Smooth muscle cell (in vitro differentiated cells): ENCODE measurements at regions not wholly inside any gene's neighbourhood (a gene's known extent, or its start where the extent isn't known, plus 50 kb on each side); places are given as distances from the start of the nearest gene placed in this dataset.
"Not testable (repeated sequence)": the region's sequence is repeated elsewhere in the genome, so short reads cannot be mapped to it uniquely, and the experiment has no call there.

Source experiments
- DNase-seq: peaks from one replicate; lab custom pipeline; 2025; ENCODE audit not compliant: unreplicated experiment; lab: John Stamatoyannopoulos, UW
- H2AFZ ChIP-seq: fragments of 200-600 bp; sonication (generic); 2 replicates; pipeline ENCODE4 v1.6.0; 2016; ENCODE audit warnings: antibody characterized with exemption, low read depth, mild to moderate bottlenecking
- H3F3A ChIP-seq: fragments of 200-600 bp; sonication (generic); 2 replicates; pipeline ENCODE4 v1.6.0; 2017; ENCODE audit warnings: antibody characterized with exemption, low read depth
- H3K27ac ChIP-seq: fragments of 200-600 bp; sonication (generic); 2 replicates; pipeline ENCODE4 v1.5.1; 2016; ENCODE audit warnings: low read depth, mild to moderate bottlenecking
- H3K27me3 ChIP-seq: fragments of 200-600 bp; sonication (generic); 2 replicates; pipeline ENCODE4 v1.6.1; 2016; ENCODE audit warnings: low read depth, mild to moderate bottlenecking
- H3K36me3 ChIP-seq: fragments of 200-600 bp; sonication (generic); 2 replicates; pipeline ENCODE4 v1.5.1; 2016; ENCODE audit warnings: low read depth
- H3K4me1 ChIP-seq: fragments of 200-600 bp; sonication (generic); 2 replicates; pipeline ENCODE4 v1.5.1; 2016; ENCODE audit warnings: low read depth
- H3K4me2 ChIP-seq: fragments of 200-600 bp; sonication (generic); 2 replicates; pipeline ENCODE4 v1.6.0; 2016; ENCODE audit warnings: mild to moderate bottlenecking
- H3K4me3 ChIP-seq: fragments of 200-600 bp; sonication (generic); 2 replicates; pipeline ENCODE4 v1.5.1; 2016; ENCODE audit warnings: mild to moderate bottlenecking
- H3K79me2 ChIP-seq: fragments of 200-600 bp; sonication (generic); 2 replicates; pipeline ENCODE4 v1.6.0; 2016; ENCODE audit warnings: low read depth, mild to moderate bottlenecking
- H3K9ac ChIP-seq: fragments of 200-600 bp; sonication (generic); 2 replicates; pipeline ENCODE4 v1.6.0; 2016; ENCODE audit warnings: low read depth
- H3K9me3 ChIP-seq: fragments of 200-600 bp; sonication (generic); replicated peaks from 2 replicates; pipeline ENCODE4 v1.5.1; 2016; ENCODE audit warnings: low read depth
- H4K20me1 ChIP-seq: fragments of 200-600 bp; sonication (generic); 2 replicates; pipeline ENCODE4 v1.6.0; 2016; ENCODE audit warnings: low read depth
- WGBS: methylation state at CpG from one replicate; pipeline ENCODE4 v1.1.7; 2016; ENCODE audit warnings: low lambda C conversion rate; 5-methylcytosine and 5-hydroxymethylcytosine counted together
- TF ChIP-seq, protein P1 (sequence below): fragments of 200-600 bp; sonication (generic); IDR thresholded peaks from 2 replicates; pipeline ENCODE4 v1.5.1; 2017; ENCODE audit warnings: borderline replicate concordance, mild to moderate bottlenecking, antibody characterized with exemption; ENCODE audit not compliant: insufficient read depth, poor library complexity, severe bottlenecking

DNA sequence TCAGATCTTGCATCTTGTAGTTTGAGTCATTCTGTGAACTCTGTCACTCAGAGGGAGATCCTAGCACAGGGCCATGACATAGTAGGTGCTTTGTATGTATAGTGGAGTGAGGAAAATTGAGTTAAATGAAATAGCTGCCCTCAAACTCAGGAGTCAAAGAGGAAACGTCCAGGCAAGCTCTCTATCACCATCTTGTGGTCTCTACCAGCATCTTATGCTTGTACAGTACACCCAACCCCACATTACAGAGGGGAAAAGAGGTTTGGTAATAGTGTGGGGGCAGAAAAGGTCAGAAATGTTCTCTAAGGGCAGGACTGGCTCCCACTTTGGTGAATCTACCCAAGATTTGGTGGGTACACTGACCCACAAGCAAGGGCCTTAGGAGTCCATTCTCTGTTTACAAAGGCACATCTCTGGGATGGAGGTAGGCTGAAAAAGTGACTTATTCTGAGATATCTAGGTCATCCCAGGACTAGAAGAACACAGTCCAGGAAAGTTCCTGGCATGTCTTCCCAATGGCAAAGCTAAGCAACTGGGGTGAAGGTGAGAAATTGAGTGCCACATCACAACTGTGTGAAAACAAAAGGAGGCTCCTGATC is 131.8 kb downstream of the OR13H1 start:
- DNase-seq, result no peak
- H2AFZ ChIP-seq, result no peak overlapping the region
- TF ChIP-seq, protein P1, sequence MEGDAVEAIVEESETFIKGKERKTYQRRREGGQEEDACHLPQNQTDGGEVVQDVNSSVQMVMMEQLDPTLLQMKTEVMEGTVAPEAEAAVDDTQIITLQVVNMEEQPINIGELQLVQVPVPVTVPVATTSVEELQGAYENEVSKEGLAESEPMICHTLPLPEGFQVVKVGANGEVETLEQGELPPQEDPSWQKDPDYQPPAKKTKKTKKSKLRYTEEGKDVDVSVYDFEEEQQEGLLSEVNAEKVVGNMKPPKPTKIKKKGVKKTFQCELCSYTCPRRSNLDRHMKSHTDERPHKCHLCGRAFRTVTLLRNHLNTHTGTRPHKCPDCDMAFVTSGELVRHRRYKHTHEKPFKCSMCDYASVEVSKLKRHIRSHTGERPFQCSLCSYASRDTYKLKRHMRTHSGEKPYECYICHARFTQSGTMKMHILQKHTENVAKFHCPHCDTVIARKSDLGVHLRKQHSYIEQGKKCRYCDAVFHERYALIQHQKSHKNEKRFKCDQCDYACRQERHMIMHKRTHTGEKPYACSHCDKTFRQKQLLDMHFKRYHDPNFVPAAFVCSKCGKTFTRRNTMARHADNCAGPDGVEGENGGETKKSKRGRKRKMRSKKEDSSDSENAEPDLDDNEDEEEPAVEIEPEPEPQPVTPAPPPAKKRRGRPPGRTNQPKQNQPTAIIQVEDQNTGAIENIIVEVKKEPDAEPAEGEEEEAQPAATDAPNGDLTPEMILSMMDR, result peak; percentile 39

DNA sequence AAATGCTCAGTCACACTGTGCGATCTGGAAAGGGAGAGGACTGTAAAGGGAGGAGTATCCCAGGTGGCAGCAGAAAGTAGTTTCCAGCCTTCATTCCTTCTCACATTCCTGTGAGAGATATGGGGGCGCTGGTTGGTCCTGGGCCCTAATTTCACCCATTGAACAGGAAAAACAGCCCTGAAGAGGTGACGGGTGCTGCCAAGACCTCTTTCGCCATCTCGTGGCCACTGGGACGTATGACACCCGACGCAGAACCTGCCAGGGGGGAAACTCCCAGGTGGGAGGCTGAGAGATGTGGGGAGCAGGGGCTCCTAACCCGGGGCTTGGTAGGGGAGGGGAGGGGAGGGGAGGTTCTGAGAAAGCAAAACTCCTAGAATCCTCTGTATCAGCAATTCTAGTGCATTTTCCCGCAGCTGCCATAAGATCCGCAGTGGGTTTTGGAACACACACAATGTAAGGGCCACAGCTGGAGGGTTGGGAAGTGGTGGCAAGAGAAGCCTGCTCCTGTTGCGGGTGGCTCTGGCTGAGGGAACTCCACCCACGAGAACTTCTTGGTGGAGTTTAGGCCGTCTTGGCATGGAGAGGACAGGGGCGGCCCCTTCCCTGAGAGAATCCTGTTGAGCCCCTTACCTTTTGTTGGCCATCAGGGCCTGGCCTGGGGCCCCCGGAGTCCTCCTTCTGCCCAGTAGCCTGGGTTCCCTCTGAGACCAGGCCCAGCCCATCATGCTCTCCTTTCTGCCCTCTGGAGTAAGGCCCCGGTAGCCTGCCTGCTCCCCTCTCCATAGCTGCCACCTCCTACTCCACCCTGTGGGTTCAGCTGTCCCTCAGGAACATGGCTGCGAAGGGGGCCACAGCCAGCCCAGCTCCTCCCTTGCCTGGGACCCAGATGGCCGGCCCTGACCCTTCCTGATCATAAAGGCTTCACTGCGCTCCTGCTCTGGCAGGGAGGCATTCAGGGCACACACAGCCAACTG is 134.1 kb downstream of the OR13H1 start:
- TF ChIP-seq, protein P1, result peak; percentile 58
- Histone ChIP-seq H3K36me3 (no peaks in the 10 kb centered on the region), H2AFZ (no peak overlapping the region), H3K9ac (no peak overlapping the region), H3K27me3 (no peaks in the 10 kb centered on the region), H3K4me1 (no peaks in the 10 kb centered on the region), H4K20me1 (no peaks in the 10 kb centered on the region), H3K9me3 (no peaks in the 10 kb centered on the region), H3K79me2 (no peaks in the 10 kb centered on the region), H3K4me2 (no peak overlapping the region), H3K4me3 (no peak overlapping the region), H3K27ac (no peak overlapping the region), H3F3A (no peaks in the 10 kb centered on the region)
- DNase-seq, result peak; percentile 1
- WGBS, result 57% methylated on average over 16 of the region's 20 CpGs

More for the DNA sequence above, 131.8 kb downstream of the OR13H1 start:
- Histone ChIP-seq H3F3A (no peaks in the 10 kb centered on the region), H3K9ac (no peak overlapping the region), H3K4me2 (no peak overlapping the region), H3K4me1 (no peaks in the 10 kb centered on the region), H3K4me3 (no peak overlapping the region), H3K36me3 (no peaks in the 10 kb centered on the region), H3K9me3 (no peaks in the 10 kb centered on the region), H3K27me3 (no peaks in the 10 kb centered on the region), H3K27ac (no peak overlapping the region), H4K20me1 (no peaks in the 10 kb centered on the region), H3K79me2 (no peaks in the 10 kb centered on the region)
- 0% methylated on average over 1 of the region's 1 CpG for WGBS

DNA sequence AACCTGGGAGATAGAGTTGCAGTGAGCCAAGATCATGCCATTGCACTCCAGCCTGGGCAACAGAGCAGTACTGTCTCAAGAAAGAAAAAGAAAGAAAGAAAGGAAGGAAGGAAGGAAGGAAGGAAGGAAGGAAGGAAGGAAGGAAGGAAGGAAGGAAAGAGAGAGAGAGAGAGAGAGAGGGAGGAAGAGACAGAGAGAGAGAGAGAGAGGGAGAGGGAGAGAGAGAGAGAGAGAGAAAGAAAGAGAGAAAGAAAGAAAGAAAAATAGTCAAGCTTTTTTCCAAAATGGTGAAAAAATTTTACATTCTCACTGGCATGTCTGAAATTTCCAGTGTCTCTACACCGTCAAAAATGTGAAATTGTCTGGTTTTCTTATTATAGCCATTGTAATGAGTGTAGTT is 138.9 kb downstream of the OR13H1 start:
- H3K4me1 ChIP-seq, H3K4me2 ChIP-seq, H3K4me3 ChIP-seq, DNase-seq, H3K9ac ChIP-seq, H3K36me3 ChIP-seq, H2AFZ ChIP-seq, H4K20me1 ChIP-seq, H3K27me3 ChIP-seq, H3K79me2 ChIP-seq, H3K9me3 ChIP-seq, H3F3A ChIP-seq, H3K27ac ChIP-seq: not testable (repeated sequence)
- 74% methylated on average over 1 of the region's 1 CpG for WGBS

DNA sequence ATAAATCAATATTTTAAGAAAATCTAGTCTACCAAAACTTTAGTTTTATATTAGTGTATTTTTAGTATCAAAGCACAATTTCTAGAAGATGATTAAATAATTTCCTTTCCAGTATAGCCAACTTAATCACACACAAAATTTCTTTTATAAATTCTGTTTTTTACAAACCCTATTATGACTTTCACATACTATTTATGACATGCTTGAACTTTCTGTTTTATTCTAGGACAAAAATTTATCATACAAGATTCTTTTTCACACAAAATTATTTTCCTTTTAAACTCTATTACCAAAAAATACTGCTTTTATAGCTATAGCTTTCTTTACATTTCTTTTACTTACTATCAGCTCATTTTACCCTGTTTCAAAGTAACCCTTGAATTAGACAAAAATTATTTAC is 149.5 kb downstream of the OR13H1 start:
- Histone ChIP-seq H3K9ac (no peak overlapping the region), H3K4me3 (no peak overlapping the region), H3K4me1 (no peaks in the 10 kb centered on the region), H4K20me1 (no peaks in the 10 kb centered on the region), H2AFZ (no peak overlapping the region), H3K4me2 (no peak overlapping the region), H3K79me2 (no peaks in the 10 kb centered on the region), H3K9me3 (peaks cover 2% of the 10 kb centered on the region), H3K27ac (no peak overlapping the region), H3K27me3 (no peaks in the 10 kb centered on the region), H3K36me3 (no peaks in the 10 kb centered on the region), H3F3A (no peaks in the 10 kb centered on the region)
- TF ChIP-seq, protein P1, result no peak
- no peak for DNase-seq

DNA sequence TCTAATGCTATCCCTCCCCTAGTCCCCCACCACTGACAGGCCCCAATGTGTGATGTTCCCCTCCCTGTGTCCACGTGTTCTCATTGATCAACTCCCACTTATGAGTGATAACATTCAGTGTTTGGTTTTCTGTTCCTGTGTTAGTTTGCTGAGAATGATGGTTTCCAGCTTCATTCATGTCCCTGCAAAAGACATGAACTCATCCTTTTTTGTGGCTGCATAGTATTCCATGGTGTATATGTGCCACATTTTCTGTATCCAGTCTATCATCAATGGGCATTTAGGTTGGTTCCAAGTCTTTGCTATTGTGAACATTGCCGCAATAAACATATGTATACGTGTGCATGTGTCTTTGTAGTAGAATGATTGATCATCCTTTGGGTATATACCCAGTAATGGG is 153.1 kb downstream of the OR13H1 start:
- 74% methylated on average over 3 of the region's 3 CpGs for WGBS

More for the DNA sequence above, 153.1 kb downstream of the OR13H1 start:
- H3K4me2 ChIP-seq, DNase-seq, H3K9me3 ChIP-seq, H4K20me1 ChIP-seq, H3F3A ChIP-seq, H3K27ac ChIP-seq, H3K36me3 ChIP-seq, H3K27me3 ChIP-seq, H2AFZ ChIP-seq, H3K4me3 ChIP-seq, H3K9ac ChIP-seq, H3K4me1 ChIP-seq, H3K79me2 ChIP-seq: not testable (repeated sequence)
